COLO668 (cell line): ENCODE measurements at regions not wholly inside any gene's neighbourhood (a gene's known extent, or its start where the extent isn't known, plus 50 kb on each side); places are given as distances from the start of the nearest gene placed in this dataset.

Experiments
- DNase-seq: peaks from one replicate; lab custom pipeline; 2025; ENCODE audit not compliant: unreplicated experiment; lab: John Stamatoyannopoulos, UW

GRCh38 chr10:46227571-46227935 lies 59.2 kb upstream of the ANTXRL start:
- no peak for DNase-seq

DNA sequence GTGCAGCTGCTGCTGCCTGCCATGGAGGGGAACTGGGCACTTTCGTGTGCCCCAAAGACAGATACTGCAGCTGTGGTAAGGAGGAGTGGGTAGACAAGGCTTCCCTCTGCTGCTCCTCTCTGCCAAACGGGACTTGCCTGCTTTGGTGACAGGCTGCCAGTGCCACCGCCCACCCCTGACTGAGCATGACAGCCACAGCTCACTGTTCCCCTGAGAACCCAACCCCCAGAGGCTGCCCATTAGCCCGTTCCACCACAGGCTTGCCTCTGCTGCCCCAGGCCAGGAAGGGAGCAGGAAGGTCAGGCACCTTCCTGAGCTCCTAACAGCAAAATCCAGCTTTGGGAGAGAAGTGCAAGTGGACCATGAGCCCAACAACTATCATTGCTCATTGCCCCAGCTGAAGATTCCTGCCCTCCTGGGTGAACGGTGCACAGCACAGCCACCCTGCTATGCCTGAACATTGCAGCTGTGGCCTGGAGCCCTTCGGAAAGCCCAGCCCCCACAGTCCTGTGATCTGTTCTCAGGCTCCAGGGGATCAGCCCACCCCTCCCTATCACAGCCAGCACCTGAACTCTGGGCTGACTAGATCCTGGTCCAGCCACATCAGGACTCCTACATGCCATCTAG lies 58.7 kb upstream of the ANTXRL start:
- DNase-seq: no peak

DNA sequence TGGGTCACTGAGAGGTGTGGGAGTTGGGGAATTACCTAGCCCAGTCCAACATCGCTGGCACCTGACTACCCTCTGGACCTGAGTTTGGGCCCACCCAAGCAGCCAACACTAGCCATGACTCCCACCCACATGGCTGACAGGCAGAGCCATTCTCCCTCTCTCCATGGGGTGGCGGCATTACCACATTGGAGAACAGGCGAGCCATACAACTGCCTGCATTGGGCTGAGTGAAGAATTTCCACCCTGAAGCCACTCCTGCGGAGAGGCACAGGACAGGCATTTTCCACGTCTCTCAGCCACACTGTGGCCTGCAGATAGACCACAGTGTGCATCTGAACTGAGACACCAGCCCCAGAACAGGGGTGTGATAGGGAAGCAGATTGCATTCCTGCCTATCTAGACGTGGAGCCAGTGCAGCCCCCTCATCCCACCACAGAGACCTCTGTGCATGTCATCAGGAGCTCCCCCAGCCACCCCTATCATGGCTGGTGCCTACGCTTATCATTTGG lies 58.2 kb upstream of the ANTXRL start:
- peak; percentile 11 for DNase-seq

DNA sequence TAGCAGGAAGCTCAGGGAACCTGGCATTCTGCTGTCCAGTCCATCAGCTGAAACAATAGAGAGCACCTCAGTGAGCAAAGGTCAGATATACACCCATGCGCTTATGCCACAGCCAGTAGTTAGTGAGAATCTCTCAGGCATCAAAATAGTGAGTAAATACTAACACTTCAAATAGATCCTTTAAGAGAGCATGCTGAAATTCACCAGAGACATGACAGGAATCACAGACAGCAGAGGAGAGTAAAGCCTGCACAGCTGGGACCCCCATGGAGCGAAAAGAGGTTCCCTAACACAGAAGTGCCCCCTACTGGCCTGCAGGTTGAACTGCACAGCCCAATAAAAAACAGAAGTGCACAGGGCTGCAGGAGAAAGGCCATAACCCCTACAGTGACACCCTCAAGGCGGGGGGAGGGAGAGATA lies 57.6 kb upstream of the ANTXRL start:
- DNase-seq: no peak

DNA sequence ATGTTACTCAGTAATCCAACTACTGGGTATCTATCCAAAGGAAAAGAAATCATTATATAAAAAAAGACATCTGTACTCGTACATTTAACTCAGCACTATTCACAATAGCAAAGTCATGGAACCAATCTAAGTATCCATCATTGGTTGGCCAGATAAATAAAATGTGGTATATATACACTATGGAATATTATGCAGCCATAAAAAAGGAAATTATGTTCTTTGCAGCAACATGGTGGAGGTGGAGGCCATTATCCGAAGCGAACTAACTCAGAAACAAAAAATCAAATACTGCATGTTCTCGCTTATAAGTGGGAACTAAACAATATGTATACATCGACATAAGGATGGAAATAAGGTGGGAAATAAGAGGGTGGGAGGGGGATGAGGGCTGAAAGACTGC lies 56.2 kb upstream of the ANTXRL start:
- DNase-seq: no peak

GRCh38 chr10:46231087-46231486 lies 55.7 kb upstream of the ANTXRL start:
- DNase-seq: no peak

GRCh38 chr10:46232084-46232483 lies 54.7 kb upstream of the ANTXRL start:
- DNase-seq: no peak

DNA sequence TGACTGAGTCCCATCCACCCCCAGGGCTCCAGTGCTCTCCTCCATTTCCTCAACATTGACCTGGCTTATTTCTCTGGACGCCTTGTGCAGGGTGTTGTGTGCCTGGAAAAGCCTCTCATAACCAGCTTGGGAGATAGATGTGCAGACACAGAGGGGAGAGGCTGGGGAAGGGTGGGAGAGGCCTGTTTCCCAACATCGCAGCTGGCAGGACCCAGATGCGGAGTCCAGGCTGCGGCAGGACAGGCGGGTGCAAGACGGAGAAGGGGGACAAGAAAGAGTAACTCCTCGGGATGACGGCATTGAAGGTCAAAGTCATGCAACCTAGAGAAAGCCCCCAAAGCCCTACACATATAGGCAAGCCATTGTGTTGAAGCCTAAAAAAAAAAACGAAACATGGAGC lies 54.1 kb upstream of the ANTXRL start:
- DNase-seq: no peak

- DNase-seq: no peak
Observed at GRCh38 chr10:46233181-46233580, 53.6 kb upstream of the ANTXRL start.

- no peak for DNase-seq
Observed at GRCh38 chr10:46234026-46234425, 52.8 kb upstream of the ANTXRL start.

DNA sequence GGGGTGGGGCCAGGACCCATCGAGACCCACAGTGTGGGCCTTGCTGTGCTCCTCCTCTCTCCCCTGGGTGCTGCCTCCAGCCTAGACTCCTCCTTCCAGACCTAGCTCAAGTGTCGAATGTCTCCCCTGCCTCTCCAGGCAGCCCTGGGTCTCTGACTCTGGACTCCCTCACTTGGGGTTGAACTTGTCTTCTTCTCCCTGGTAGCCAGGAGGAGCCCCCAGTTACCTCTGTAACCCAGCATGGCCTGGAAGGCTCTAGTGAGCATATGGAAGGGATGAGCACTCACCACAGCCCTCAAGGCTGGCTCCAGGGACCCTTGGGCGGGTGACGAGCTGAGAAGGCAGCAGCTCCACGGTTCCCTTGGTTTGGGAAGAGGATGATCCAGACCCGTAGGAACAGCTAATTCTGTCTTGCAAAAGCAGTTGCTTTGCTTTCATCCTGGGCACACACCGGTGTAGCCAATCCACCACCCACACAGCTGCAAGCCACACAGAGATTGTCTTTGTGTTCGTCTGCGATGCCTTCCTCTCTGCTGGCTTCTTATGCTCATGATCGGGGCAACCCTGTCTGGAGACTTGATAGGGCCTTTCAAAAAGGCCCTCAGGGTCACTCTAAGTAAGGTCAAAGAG lies 52.3 kb upstream of the ANTXRL start:
- no peak for DNase-seq

GRCh38 chr10:46235705-46236545 lies 50.9 kb upstream of the ANTXRL start:
- no peak for DNase-seq

GRCh38 chr10:46236546-46236887 lies 50.3 kb upstream of the ANTXRL start:
- DNase-seq: no peak

GRCh38 chr10:46236941-46237681 lies 49.7 kb upstream of the ANTXRL start:
- DNase-seq: no peak
